Activated CD4-positive, alpha-beta T cell treated with anti-CD3 and anti-CD28 coated beads for 4 hours (primary cell): ENCODE measurements at regions not wholly inside any gene's neighbourhood (a gene's known extent, or its start where the extent isn't known, plus 50 kb on each side); places are given as distances from the start of the nearest gene placed in this dataset.

Experiments
- DNase-seq, 2 donors: peaks; one replicate each; pipeline ENCODE4 v3.0.0-alpha.2; 2020

- no peak for DNase-seq
Measured at GRCh38 chr6:169165561-169166300, 87.9 kb downstream of the THBS2 start.

DNA sequence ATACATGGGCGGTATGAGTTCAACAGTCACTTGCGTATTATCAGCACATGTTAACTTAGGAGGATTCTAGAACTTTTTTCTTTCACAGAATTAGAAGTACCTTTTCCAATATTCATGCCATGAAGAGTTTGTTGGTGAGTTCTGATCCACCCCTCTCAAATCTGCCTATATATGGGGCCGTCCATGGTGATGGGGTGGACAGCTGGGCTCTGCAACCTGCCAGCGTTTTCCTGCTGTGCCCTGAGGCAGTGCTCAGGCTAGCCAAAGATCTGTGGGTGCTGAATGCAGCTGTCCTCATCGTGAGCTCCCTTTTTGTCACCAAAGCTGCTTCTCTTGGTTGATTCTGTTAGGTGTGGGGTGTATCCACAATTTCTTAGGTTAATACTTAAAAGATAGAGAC lies 88.7 kb downstream of the THBS2 start:
- DNase-seq = no peak

DNA sequence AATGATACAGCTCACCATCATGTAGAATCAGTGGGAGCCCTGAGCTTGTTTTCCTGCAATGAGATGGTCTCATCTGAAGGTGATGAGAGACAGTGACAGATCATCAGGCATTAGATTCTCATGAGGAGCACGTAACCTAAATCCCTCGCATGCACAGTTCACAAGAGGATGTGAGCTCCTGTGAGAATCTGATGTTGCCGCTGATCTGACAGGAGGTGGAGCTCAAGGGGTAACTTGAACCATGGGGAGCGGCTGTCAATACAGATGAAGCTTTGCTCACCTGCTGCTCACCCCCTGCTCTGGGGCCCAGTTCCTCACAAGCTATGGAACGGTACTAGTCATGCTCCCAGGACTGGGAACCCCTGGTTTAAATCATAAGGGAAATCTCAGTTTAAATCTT lies 89.2 kb downstream of the THBS2 start:
- DNase-seq = no peak

GRCh38 chr6:169163411-169163901 lies 90.2 kb downstream of the THBS2 start:
- no peak for DNase-seq

- DNase-seq = no peak
Measured at GRCh38 chr6:169162752-169163407, 90.8 kb downstream of the THBS2 start.

- DNase-seq = no peak
Measured at GRCh38 chr6:169162249-169162648, 91.4 kb downstream of the THBS2 start.

DNA sequence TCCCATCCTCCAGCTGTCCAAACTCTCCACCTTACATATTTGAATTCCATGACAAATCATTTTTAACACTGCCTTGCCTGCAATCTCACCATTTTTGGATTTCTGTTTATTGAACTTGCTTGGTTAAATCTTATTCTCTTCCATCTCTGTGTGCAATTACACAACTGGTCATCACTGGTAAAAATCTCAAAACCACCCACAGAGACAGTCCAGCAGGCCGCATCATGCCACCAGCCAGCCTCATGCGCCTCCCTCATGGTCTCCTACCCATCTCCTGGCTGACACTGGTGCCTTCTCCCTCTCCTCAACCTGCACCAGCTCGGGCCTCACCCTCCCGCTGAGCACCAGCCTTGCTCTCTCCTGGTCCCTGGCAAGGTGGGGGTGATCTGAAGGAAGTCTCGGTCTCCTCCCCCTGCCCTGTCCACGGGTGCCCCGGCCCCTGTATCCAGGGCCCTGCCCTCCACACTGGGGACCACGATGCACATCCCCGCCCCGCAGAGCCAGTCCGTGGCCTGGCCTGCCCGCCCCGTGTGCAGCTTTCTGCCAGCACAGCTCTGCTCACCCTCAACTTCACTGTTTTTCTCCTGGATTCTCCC lies 92.0 kb downstream of the THBS2 start:
- DNase-seq = no peak

- DNase-seq = no peak
Measured at GRCh38 chr6:169160855-169161560, 92.6 kb downstream of the THBS2 start.

- DNase-seq = no peak
Measured at GRCh38 chr6:169160091-169160854, 93.4 kb downstream of the THBS2 start.

DNA sequence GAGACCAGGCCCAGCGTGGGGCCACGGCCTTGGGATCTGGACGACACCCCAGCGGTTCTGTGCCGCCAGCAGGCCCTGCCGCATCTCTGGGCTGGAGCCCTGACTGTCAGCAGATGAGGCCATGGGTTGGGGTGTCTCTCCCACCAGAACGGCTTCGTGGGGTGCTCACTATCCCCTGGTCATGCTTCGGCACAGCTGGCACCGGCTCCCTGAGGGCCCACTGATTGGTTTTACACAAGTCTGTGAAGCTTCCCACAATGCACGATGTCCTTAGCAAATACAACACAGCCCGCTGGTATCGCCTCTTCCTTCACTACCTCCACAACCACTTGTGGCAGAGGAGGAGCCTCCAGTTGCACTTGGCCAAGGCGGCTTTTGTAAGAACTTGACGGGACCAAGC lies 94.3 kb downstream of the THBS2 start:
- no peak for DNase-seq

DNA sequence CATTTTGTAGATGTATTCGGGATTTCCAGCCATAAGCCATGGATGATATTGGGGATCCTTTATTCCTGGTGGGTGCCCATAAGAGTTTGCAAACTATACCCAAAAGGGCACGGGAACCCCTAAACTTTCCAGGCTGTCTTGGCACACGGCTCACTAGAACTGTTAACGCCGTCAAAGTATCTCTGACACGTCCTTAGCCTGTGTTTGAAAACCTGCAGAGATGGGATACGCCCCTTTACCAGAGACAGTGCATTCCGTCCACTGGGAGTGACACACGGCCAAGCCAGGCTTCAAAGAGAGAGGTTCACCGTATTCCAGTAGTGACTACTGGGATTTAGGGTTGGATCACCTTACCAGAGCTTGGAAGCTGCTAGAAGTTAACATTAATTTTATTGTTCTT lies 95.0 kb downstream of the THBS2 start:
- no peak for DNase-seq

GRCh38 chr6:169158174-169158573 lies 95.5 kb downstream of the THBS2 start:
- no peak for DNase-seq

GRCh38 chr6:169157197-169158148 lies 96.2 kb downstream of the THBS2 start:
- DNase-seq = no peak

GRCh38 chr6:169156793-169157147 lies 96.9 kb downstream of the THBS2 start:
- DNase-seq = no peak

- no peak for DNase-seq
Measured at GRCh38 chr6:169156108-169156792, 97.4 kb downstream of the THBS2 start.

- no peak for DNase-seq
Measured at GRCh38 chr6:169155481-169155880, 98.2 kb downstream of the THBS2 start.

DNA sequence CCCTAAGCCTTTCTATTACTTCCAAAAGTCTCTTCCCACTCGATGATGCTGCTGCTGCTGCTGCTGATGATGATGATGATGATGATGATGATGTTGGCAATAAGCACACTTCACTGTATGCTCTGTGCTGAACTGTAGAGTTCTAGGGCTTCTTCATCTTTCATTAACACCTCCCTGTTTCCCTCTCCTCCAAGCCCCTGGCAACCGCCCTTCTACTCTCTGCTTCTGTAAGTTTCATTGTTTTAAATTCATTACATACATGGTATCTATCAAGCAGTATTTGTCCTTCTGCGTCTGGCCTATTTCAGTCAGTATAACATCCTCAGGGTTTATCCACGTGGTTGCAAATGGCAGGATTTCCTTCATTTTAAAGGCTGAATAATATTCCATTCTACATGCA lies 100.2 kb downstream of the THBS2 start:
- no peak for DNase-seq

DNA sequence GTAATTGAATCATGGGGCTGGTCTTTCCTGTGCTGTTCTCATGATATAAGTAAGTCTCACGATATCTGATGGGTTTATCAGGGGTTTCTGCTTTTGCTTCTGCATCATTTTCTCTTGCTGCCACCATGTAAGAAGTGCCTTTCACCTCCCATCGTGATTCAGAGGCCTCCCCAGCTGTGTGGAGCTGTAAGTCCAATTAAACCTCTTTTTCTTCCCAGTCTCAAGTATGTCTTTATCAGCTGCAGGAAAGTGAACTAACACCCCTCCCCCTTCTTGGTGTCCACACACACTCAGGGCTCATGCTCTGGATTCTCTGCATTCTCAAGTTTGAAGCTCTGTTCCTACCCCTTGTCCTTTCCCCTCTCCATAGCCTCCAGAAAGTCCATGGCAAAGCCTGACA lies 107.1 kb downstream of the THBS2 start:
- no peak for DNase-seq

DNA sequence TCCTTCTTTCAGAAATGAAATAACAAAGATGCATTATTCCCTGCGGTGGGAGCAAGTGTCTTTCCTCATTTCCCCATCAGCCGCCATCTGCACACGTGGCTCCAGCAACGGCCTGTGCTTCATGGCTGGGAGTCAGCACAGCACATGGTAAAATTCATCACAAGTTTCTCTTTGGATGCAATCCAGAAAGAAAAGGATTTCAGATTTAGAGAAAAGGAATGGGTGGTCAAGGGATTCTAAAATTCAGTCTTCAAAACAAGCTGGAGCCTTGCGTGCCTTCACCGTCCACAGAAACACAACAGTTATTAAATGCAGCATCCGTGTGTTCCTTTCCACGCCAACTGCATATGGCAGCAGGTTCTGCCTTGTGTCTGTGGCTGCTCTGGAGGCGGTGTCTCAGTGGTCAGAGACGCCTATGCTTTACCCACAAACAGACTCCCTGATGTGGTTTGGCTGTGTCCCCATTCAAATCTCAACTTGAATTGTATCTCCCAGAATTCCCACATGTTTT lies 107.6 kb downstream of the THBS2 start:
- DNase-seq = no peak

DNA sequence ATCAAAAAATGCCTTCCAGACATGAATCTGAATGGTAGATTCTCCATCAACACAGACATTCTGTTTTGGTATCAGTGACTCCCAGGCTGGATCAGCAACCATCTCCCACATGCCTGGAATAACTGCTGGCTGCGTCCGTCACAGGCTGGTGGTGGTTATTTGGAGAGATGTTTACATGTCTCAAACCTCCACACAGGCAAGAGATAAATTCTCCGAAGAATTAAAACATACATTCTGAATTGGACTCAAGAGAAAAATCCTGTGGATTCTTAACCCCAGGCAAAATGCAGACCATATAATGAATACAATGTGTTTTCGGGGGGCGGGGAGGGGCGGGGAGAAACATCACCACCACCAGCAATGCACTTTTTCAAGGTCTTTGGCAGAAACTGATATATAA lies 108.2 kb downstream of the THBS2 start:
- DNase-seq = no peak

GRCh38 chr6:169144356-169144755 lies 109.3 kb downstream of the THBS2 start:
- DNase-seq = no peak
